ENCODE measurements at regions not wholly inside any gene's neighbourhood (a gene's known extent, or its start where the extent isn't known, plus 50 kb on each side); places are given as distances from the start of the nearest gene placed in this dataset.
"Not testable (repeated sequence)": the region's sequence is repeated elsewhere in the genome, so short reads cannot be mapped to it uniquely, and the experiment has no call there.

DNA sequence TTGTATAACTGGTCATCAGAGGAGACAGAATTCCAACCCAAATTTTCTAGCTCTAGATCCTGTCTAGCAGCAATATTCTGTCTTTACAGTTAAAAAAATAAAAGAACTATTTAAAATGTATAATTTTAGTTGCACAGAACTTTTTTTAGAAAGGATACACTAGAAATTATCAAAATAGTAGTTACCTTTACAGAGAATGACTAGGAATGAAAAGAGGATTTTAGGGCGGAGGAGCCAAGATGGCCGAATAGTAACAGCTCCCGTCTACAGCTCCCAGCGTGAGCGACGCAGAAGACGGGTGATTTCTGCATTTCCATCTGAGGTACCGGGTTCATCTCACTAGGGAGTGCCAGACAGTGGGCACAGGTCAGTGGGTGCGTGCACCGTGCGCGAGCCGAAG lies 66.3 kb downstream of the FEZF1 start:
- TF ChIP-seq, protein P1, sequence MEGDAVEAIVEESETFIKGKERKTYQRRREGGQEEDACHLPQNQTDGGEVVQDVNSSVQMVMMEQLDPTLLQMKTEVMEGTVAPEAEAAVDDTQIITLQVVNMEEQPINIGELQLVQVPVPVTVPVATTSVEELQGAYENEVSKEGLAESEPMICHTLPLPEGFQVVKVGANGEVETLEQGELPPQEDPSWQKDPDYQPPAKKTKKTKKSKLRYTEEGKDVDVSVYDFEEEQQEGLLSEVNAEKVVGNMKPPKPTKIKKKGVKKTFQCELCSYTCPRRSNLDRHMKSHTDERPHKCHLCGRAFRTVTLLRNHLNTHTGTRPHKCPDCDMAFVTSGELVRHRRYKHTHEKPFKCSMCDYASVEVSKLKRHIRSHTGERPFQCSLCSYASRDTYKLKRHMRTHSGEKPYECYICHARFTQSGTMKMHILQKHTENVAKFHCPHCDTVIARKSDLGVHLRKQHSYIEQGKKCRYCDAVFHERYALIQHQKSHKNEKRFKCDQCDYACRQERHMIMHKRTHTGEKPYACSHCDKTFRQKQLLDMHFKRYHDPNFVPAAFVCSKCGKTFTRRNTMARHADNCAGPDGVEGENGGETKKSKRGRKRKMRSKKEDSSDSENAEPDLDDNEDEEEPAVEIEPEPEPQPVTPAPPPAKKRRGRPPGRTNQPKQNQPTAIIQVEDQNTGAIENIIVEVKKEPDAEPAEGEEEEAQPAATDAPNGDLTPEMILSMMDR (IDR thresholded peaks at IDR 0.05), result not testable (repeated sequence)
- TF ChIP-seq POLR2AphosphoS5, POLR2A, EP300 (IDR thresholded peaks at IDR 0.05): not testable (repeated sequence)
